GM21529 (cell line): ENCODE measurements at regions not wholly inside any gene's neighbourhood (a gene's known extent, or its start where the extent isn't known, plus 50 kb on each side); places are given as distances from the start of the nearest gene placed in this dataset.
"Not testable (repeated sequence)": the region's sequence is repeated elsewhere in the genome, so short reads cannot be mapped to it uniquely, and the experiment has no call there.

Source experiments
- ATAC-seq: cut with Tn5 transposase; IDR thresholded peaks from one replicate; pipeline ENCODE4 v1.9.1; 2021; ENCODE audit not compliant: unreplicated experiment

- no peak for ATAC-seq
Observed at GRCh38 chr4:173777421-173777820, 247.4 kb upstream of the HAND2 start.

GRCh38 chr4:173769568-173769967, 239.5 kb upstream of the HAND2 start:
- ATAC-seq = no peak

GRCh38 chr4:173767650-173768049, 237.6 kb upstream of the HAND2 start:
- ATAC-seq = no peak

GRCh38 chr4:173766171-173766600, 236.2 kb upstream of the HAND2 start:
- ATAC-seq = no peak

- no peak for ATAC-seq
Observed at GRCh38 chr4:173765751-173766150, 235.7 kb upstream of the HAND2 start.

- ATAC-seq = no peak
Observed at GRCh38 chr4:173763389-173763788, 233.4 kb upstream of the HAND2 start.

GRCh38 chr4:173761938-173762337, 231.9 kb upstream of the HAND2 start:
- ATAC-seq = no peak

GRCh38 chr4:173761236-173761635, 231.2 kb upstream of the HAND2 start:
- no peak for ATAC-seq

- ATAC-seq = no peak
Observed at GRCh38 chr4:173758132-173758531, 228.1 kb upstream of the HAND2 start.

- no peak for ATAC-seq
Observed at GRCh38 chr4:173753408-173753807, 223.4 kb upstream of the HAND2 start.

- peak; percentile 64 for ATAC-seq
Observed at GRCh38 chr4:173752610-173753230, 222.7 kb upstream of the HAND2 start.

GRCh38 chr4:173748353-173748752, 218.3 kb upstream of the HAND2 start:
- no peak for ATAC-seq

- ATAC-seq = no peak
Observed at GRCh38 chr4:173747537-173748257, 217.7 kb upstream of the HAND2 start.

- no peak for ATAC-seq
Observed at GRCh38 chr4:173746424-173746823, 216.4 kb upstream of the HAND2 start.

GRCh38 chr4:173745765-173746164, 215.7 kb upstream of the HAND2 start:
- ATAC-seq = no peak

- ATAC-seq = no peak
Observed at GRCh38 chr4:173736840-173737239, 206.8 kb upstream of the HAND2 start.

- ATAC-seq = no peak
Observed at GRCh38 chr4:173735585-173735984, 205.6 kb upstream of the HAND2 start.

- ATAC-seq = no peak
Observed at GRCh38 chr4:173735049-173735448, 205.0 kb upstream of the HAND2 start.

- ATAC-seq = no peak
Observed at GRCh38 chr4:173731257-173731656, 201.2 kb upstream of the HAND2 start.

GRCh38 chr4:173722075-173722474, 192.0 kb upstream of the HAND2 start:
- ATAC-seq = no peak

- ATAC-seq = not testable (repeated sequence)
Observed at GRCh38 chr4:173718504-173718903, 188.5 kb upstream of the HAND2 start.

GRCh38 chr4:173717581-173717980, 187.6 kb upstream of the HAND2 start:
- no peak for ATAC-seq

- no peak for ATAC-seq
Observed at GRCh38 chr4:173714456-173714855, 184.4 kb upstream of the HAND2 start.
